AG09309 (cell line): ENCODE measurements at regions not wholly inside any gene's neighbourhood (a gene's known extent, or its start where the extent isn't known, plus 50 kb on each side); places are given as distances from the start of the nearest gene placed in this dataset.

Source experiments
- DNase-seq: peaks from one replicate; pipeline ENCODE4 v3.0.0-alpha.2; 2010; ENCODE audit warnings: low read depth
- H3K4me3 ChIP-seq: 2 replicates; pipeline ENCODE4 v1.5.1; 2011; ENCODE audit warnings: mild to moderate bottlenecking, low read depth, low read length, moderate library complexity; ENCODE audit not compliant: control insufficient read depth
- TF ChIP-seq, protein P1 (sequence below): IDR thresholded peaks from 2 replicates; pipeline ENCODE4 v1.5.1; 2011; ENCODE audit warnings: mild to moderate bottlenecking, low read depth, low read length, inconsistent platforms; ENCODE audit not compliant: insufficient read depth, control insufficient read depth; ENCODE audit errors: missing control alignments

DNA sequence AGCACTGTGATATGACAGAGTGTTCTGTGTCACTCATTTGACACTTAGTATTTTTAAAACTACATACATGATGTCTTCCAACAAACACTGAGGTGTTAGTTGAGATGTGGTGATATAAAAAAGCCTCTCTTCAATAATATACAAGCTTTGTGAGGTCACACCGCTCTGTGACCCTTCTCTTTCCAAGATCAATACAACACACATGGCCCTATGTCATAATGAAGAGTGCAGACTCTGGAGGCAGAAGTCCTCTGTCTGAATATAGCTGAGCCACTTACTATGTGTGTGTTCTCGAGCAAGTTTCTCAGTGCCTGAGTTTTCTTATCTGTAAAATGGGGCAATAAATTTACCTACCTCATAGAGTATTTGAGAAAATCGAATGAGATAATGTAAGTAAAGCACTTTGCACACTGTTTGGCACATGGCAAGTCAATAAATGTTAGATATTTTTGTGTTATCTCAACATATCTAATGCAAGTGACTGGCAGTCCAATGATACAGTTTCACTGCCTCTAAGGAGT lies 499.0 kb upstream of the MARCKS start:
- TF ChIP-seq, protein P1, sequence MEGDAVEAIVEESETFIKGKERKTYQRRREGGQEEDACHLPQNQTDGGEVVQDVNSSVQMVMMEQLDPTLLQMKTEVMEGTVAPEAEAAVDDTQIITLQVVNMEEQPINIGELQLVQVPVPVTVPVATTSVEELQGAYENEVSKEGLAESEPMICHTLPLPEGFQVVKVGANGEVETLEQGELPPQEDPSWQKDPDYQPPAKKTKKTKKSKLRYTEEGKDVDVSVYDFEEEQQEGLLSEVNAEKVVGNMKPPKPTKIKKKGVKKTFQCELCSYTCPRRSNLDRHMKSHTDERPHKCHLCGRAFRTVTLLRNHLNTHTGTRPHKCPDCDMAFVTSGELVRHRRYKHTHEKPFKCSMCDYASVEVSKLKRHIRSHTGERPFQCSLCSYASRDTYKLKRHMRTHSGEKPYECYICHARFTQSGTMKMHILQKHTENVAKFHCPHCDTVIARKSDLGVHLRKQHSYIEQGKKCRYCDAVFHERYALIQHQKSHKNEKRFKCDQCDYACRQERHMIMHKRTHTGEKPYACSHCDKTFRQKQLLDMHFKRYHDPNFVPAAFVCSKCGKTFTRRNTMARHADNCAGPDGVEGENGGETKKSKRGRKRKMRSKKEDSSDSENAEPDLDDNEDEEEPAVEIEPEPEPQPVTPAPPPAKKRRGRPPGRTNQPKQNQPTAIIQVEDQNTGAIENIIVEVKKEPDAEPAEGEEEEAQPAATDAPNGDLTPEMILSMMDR: no peak
- DNase-seq: no peak
- no peak overlapping the region for H3K4me3 ChIP-seq

DNA sequence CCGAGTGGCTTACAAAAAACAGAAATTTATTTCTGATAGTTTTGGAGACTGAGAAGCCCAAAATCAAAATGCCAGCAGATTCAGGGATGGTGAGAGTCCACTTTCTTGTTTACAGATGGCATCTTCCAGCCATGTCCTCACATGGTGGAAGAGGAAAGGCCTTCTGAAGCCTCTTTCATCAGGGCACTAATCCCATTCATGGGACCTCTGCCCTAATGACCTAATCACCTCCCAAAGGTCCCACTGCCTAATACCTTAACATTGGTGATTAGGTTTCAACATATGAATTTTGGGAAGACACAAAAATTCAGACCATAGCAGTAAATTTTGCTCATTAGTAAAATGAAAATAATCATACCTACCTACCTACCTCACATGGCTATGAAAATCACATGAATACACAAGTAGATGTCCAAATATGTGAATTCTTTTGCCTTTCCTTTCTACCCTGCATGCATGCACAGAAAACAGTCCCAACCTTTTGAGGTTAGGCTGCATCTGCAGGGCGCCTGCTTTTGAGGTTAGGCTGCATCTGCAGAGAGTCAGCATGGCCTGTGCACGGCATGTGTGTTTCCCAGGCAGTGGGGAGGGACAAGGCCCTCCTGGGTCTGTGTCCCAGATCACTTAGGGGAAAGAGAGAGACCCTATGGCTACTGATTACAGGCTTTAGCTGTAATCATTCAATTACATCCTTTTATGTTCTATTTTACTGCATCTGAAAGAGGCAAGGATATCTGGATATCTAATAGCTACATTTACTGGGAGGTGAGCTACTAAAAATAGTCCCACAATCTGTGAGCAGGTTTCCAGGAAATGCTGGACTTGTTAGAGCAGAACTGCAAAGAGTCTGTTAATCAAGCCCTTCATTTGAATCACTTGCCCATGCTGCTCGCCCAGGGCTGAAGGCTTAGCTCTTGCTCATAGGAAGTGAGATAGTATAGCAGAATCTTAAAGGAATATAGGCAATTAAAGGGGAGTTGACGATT lies 497.7 kb upstream of the MARCKS start:
- TF ChIP-seq, protein P1: no peak
- H3K4me3 ChIP-seq: no peak overlapping the region
- no peak for DNase-seq

DNA sequence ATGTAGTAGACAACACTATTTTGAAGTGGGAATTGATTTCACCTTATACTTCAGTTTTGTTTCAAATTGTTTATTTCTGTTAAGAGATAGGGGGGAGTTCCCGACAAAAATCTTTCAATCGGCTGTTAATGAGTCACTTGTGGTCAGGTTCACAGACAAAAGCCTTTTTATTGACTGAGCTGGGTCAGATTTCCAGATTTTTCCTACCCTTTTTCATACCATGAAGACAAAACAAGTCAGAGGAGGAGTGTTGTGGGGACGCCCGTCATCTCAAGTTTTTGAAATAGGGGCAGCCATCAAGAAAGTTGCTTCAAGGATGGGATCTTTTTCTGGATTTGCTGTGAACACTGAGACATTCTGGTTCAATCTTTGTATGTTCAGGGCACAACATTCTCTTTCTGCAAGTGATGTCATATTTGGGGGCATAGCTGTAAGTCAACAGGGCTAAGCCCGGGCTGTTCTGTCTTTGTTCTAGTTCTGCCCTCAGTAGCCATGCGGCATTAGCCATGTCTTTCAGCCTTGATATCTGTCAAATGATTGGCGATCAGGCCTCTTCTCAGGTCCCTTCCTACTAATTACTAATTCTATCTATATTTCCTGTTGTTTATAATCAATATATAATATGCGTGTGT lies 496.0 kb upstream of the MARCKS start:
- no peak for DNase-seq
- TF ChIP-seq, protein P1: no peak

DNA sequence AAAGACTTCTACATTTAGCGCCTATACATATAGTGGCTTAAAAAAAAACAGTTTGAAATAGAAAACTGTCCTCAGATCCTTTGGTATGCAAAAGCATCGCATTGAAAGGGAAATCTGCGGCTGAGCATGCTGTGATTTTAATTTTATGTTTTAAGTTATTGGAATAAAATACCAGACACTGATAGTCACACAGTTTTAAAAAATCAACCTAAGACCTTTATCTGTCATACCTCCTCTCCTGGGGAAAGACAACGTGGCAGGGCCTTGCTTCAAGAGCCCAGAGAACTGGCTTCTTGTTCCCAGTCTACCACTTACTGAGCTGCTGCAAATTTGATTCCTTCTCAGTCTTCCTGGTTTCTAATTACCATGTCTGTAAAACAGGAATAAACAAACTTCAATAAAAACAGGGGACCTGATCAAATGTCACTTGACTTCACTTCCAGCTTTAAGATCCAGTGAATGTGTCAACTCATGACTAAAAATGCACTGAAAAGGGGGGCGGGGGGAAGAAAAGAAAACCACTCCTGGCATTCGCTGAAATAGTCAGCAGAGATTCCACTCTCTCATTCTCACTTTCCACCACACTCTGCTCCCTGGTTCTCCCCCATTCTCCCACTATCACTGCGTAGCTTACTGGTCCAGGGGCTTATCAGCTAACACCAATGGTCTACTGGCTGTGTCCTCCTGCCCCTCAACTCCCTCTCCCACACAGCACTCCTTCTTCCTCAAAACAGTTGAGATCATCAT lies 494.7 kb upstream of the MARCKS start:
- no peak for DNase-seq
- H3K4me3 ChIP-seq: no peak overlapping the region
- TF ChIP-seq, protein P1: no peak

More for the DNA sequence above, 496.0 kb upstream of the MARCKS start:
- H3K4me3 ChIP-seq: no peak overlapping the region

DNA sequence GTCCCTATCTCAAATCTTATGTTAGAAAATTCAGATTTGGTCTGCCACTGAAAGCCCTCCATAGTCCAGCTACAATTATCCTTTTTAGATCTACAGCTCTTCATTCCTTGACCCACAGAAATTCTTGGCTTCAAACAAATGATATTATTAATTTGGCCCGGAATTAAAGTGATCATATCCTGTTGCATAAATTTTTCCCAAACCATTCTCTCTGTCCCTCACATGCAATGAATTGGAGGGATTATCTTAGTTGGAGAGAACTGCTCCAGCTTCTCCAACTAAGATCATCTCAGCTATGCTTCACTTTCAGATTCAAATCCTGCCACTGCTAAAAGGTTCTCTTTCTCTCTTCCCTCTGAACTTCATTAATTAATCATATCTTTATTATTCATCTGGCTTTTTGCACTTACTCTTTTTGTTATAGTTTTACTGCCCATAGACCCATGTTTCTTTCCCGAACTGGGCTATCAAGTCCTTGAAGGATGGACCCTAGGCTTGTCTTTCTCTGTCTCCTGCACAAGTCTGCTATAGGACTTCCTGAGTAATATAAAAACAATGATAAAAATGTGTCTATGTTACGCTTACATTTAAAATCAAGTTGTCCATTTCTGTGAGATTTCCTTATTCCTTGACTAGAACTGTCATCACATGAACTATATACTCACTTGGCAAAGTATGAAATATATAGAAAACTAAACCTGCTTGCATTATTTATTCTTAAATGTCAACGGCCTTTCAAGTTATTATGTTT lies 493.9 kb upstream of the MARCKS start:
- TF ChIP-seq, protein P1: no peak
- no peak for DNase-seq
- no peak overlapping the region for H3K4me3 ChIP-seq
